HFFc6 (cell line): ENCODE measurements at regions not wholly inside any gene's neighbourhood (a gene's known extent, or its start where the extent isn't known, plus 50 kb on each side); places are given as distances from the start of the nearest gene placed in this dataset.
A peak's percentile ranks its signal among the peaks of the same experiment; 100 is the strongest.

Experiments
- DNase-seq: peaks from one replicate; pipeline ENCODE4 v3.0.0-alpha.2; 2018
- H3K27ac Mint-ChIP-seq: 2 replicates; pipeline ENCODE4 v1.8.0; 2020; ENCODE audit warnings: mild to moderate bottlenecking, mixed read lengths
- H3K27me3 Mint-ChIP-seq: 2 replicates; pipeline ENCODE4 v1.8.0; 2021; ENCODE audit warnings: mild to moderate bottlenecking, moderate library complexity, mixed read lengths; ENCODE audit not compliant: insufficient read depth
- H3K36me3 Mint-ChIP-seq: 2 replicates; pipeline ENCODE4 v1.8.0; 2021; ENCODE audit warnings: low read depth, mixed read lengths
- H3K4me1 Mint-ChIP-seq: 2 replicates; pipeline ENCODE4 v1.8.0; 2020; ENCODE audit warnings: low read depth, mixed read lengths
- H3K4me3 Mint-ChIP-seq: 2 replicates; pipeline ENCODE4 v1.8.0; 2020; ENCODE audit warnings: mild to moderate bottlenecking, moderate library complexity, mixed read lengths
- H3K9me3 Mint-ChIP-seq: 2 replicates; pipeline ENCODE4 v1.8.0; 2020; ENCODE audit warnings: mild to moderate bottlenecking, mixed read lengths
- CTCF ChIP-seq: fragments of 200-600 bp; sonication (generic); IDR thresholded peaks from 2 replicates; pipeline ENCODE4 v1.5.0; 2021; ENCODE audit warnings: antibody characterized with exemption, mild to moderate bottlenecking

DNA sequence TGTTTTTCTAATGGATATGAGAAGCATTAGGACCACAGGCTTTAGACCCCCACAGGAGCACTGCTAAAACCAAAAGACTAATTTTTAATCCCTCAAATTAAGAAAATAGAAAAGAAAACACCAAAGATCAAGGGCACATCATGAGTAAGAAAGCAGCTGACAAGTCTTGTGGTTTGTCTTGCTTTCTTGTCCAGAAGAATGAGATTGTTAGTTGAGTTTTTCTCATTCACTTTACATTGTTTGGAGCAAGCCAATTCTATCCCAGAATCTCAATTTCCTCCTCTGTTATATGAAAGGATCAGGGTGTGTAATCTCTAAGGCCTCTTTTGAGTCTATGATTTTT, 899.0 kb downstream of the KCNJ2 start:
- H3K4me1 Mint-ChIP-seq = peaks cover 39% of the 10 kb centered on the region
- no peak overlapping the region for H3K27ac Mint-ChIP-seq
- peaks cover 3% of the 10 kb centered on the region; the same call in 1 of the 2 replicates for H3K9me3 Mint-ChIP-seq
- no peak for TF ChIP-seq CTCF
- DNase-seq = no peak
- no peak overlapping the region for H3K4me3 Mint-ChIP-seq
- H3K27me3 Mint-ChIP-seq = no peaks in the 10 kb centered on the region
- H3K36me3 Mint-ChIP-seq = peaks cover 15% of the 10 kb centered on the region

GRCh38 chr17:71071041-71071440, 901.7 kb downstream of the KCNJ2 start:
- Mint-ChIP-seq H3K9me3 (peaks cover 3% of the 10 kb centered on the region; the same call in 1 of the 2 replicates), H3K27ac (peak overlapping the region; percentile 96), H3K36me3 (peaks cover 24% of the 10 kb centered on the region), H3K27me3 (no peaks in the 10 kb centered on the region; the same call in 1 of the 2 replicates), H3K4me1 (peaks cover 48% of the 10 kb centered on the region), H3K4me3 (no peak overlapping the region)
- no peak for TF ChIP-seq CTCF
- no peak for DNase-seq

GRCh38 chr17:71071837-71072236, 902.5 kb downstream of the KCNJ2 start:
- no peaks in the 10 kb centered on the region; the same call in 1 of the 2 replicates for H3K27me3 Mint-ChIP-seq
- H3K4me1 Mint-ChIP-seq = peaks cover 48% of the 10 kb centered on the region
- peaks cover 3% of the 10 kb centered on the region; the same call in 1 of the 2 replicates for H3K9me3 Mint-ChIP-seq
- H3K4me3 Mint-ChIP-seq = peak overlapping the region; percentile 82
- H3K27ac Mint-ChIP-seq = peak overlapping the region; percentile 96
- H3K36me3 Mint-ChIP-seq = peaks cover 24% of the 10 kb centered on the region
- peak; percentile 97 for DNase-seq
- TF ChIP-seq CTCF = no peak

DNA sequence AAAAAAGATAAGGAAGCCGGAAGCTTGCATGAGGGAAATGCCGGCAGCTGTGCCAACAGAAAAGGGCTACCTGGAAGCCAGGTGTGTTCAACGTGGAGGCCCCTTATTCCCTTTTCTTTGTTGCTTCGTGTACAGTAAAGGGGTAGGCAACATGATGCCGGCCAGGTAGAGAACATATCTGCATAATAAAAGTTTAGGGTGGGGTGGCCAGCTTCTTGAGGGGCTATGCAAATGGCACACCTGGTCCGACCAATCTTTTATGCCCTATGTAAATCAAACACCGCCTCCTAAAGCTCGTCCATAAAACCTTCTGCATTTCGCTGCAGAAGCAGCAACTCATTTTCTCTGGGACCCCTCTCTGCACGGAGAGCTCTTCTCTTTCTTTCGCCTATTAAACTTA, 911.6 kb downstream of the KCNJ2 start:
- H3K4me3 Mint-ChIP-seq = no peak overlapping the region
- H3K4me1 Mint-ChIP-seq = peaks cover 5% of the 10 kb centered on the region; the same call in 1 of the 2 replicates
- H3K9me3 Mint-ChIP-seq = no peaks in the 10 kb centered on the region
- no peak overlapping the region for H3K27ac Mint-ChIP-seq
- H3K27me3 Mint-ChIP-seq = no peaks in the 10 kb centered on the region
- H3K36me3 Mint-ChIP-seq = no peaks in the 10 kb centered on the region
- no peak for DNase-seq
- TF ChIP-seq CTCF = no peak

DNA sequence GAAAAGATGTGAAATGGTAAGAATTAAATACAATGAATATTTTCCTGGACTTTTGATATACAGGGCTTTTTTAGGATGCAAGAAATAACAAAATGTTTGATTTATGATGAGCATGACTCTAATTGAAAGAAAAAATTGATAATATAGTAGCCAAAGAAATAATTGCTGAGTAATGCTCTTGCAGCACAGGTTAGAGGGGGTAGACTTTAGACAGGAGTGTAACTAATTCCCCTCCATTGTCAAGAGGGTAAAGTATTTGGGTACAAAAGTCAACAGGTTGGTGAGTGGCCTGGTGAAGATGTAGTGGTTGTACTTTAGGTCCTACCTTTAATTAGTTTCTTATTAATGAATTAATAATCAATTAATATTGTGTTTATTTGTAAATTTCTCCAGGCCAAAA, 912.3 kb downstream of the KCNJ2 start:
- TF ChIP-seq CTCF = no peak
- no peak overlapping the region for H3K27ac Mint-ChIP-seq
- no peak for DNase-seq
- H3K4me3 Mint-ChIP-seq = no peak overlapping the region
- H3K27me3 Mint-ChIP-seq = no peaks in the 10 kb centered on the region
- H3K4me1 Mint-ChIP-seq = peaks cover 5% of the 10 kb centered on the region; the same call in 1 of the 2 replicates
- H3K9me3 Mint-ChIP-seq = no peaks in the 10 kb centered on the region
- no peaks in the 10 kb centered on the region for H3K36me3 Mint-ChIP-seq

DNA sequence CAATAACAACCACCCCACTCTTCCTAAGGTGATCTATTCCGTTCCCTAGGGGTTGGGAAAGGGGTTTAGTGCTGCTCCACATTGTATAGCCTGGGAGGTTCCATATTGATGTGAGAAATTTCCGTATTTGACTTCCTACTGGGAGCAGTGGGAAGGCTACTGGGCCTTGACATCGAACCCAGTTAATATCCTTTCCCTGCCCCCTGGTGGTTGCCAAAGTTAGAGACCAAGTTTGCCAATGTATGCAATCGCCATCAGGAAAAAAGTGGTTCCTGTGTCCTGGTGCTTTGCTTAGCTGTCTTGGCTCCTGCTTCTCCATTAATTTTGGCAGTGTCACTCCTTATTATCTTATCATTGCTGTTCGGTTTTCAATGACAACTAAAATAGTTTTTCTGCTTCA, 914.9 kb downstream of the KCNJ2 start:
- TF ChIP-seq CTCF = peak; percentile 83
- Mint-ChIP-seq H3K36me3 (no peaks in the 10 kb centered on the region), H3K4me3 (no peak overlapping the region), H3K4me1 (peaks cover 5% of the 10 kb centered on the region; the same call in 1 of the 2 replicates), H3K9me3 (no peaks in the 10 kb centered on the region), H3K27me3 (no peaks in the 10 kb centered on the region), H3K27ac (no peak overlapping the region)
- peak; percentile 17 for DNase-seq
